Hematopoietic multipotent progenitor cell treated with erythropoietin and hydrocortisone succinate and interleukin-3 and kit ligand, for 4 days (in vitro differentiated cells): ENCODE measurements at regions not wholly inside any gene's neighbourhood (a gene's known extent, or its start where the extent isn't known, plus 50 kb on each side); places are given as distances from the start of the nearest gene placed in this dataset.

Experiments used
- DNase-seq: peaks from one replicate; pipeline ENCODE4 v3.0.0-alpha.2; 2015

GRCh38 chr5:137567226-137567625, 68.1 kb upstream of the SPOCK1 start:
- no peak for DNase-seq

- no peak for DNase-seq
These were observed 67.7 kb upstream of the SPOCK1 start for GRCh38 chr5:137566780-137567179.

- no peak for DNase-seq
These were observed 67.0 kb upstream of the SPOCK1 start for GRCh38 chr5:137566118-137566541.

GRCh38 chr5:137565450-137565849, 66.3 kb upstream of the SPOCK1 start:
- no peak for DNase-seq

- no peak for DNase-seq
These were observed 65.4 kb upstream of the SPOCK1 start for GRCh38 chr5:137564398-137564961.

DNA sequence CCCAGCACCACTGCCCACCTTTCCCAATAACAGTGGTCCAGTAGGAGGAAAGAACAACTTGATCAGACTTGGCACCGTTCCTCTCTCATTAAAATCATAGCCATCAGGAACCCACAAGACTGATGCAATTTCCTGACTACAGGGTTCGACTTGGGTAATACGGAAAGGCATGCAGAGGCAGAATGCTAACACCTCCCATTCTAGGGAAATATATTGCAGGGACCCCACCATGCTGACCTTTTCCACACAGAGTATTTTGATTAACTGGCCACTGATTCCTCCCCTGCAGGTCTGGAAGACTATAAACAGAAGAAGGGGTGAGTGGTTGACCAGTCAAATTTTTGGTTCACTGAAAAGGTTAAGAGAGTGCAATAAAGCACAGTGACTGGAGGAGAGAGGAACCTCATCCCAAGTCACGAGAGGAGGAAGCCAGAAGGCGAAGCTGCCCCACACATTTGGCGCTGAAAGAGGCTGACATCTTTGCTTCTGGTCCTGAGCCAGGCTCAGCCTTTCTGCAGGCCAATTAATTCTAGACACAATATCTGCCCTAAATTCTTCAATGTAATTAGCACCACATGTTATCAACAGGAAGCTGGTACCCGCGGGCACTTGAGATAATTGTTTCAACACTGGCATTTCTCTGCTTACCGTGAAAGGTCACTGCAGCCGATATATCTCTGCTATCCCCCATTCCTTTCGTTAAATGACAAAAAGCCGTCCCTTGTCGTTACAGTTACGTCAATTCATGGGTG, 64.7 kb upstream of the SPOCK1 start:
- DNase-seq, result peak; percentile 93

GRCh38 chr5:137563301-137563645, 64.1 kb upstream of the SPOCK1 start:
- DNase-seq, result no peak

DNA sequence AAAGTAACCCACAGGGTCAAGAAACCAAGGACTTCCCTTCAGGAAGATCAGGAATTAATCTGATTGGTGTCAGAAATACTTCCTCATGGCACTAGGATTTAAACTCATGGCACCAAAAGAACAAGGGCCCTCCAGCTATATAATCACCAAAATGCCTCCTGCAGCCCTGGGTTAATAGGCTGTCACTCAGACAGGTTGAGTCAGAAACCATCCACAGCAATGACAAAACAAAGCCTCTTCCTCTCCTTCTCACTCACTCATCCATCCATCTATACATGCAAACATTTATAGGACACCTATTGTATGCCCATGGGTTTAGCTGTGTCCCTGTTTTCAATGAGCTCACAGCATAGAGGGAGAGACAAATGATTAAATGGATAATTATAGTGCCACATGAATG, 62.5 kb upstream of the SPOCK1 start:
- DNase-seq, result no peak

DNA sequence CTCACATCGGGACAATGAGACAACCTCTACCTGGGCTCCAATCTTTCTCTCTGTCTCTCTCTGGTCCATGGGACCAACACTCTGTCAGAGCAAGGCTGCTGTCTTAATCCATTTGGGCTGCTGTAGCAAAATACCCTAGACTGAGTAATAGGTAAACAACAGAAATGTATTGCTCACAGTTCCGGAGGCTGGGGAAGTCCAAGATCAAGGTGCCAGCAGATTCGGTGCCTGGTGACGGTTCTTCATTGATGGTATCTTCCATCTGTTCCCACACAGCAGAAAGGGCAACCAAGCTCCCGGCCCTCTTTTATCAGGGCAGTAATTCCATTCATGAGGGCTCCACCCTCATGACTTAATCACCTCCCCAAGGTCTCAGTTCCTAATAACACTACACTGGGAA, 61.3 kb upstream of the SPOCK1 start:
- no peak for DNase-seq
